Gastroesophageal sphincter (tissue), 4 donors: ENCODE measurements at regions not wholly inside any gene's neighbourhood (a gene's known extent, or its start where the extent isn't known, plus 50 kb on each side); places are given as distances from the start of the nearest gene placed in this dataset.

Source experiments
- ATAC-seq: fragments of 150-250 bp; one replicate; pipeline ENCODE4 v1.9.1; 2016; ENCODE audit warnings: mild to moderate bottlenecking, moderate library complexity
- H3K27ac ChIP-seq, 4 donors: fragments of 200-600 bp; sonication (generic) in 3 of 4; 1 replicate in 3 of 4; 2 replicates in 1 of 4; pipeline ENCODE4 v1.5.1; 2016 to 2019
- H3K27me3 ChIP-seq: fragments of 200-600 bp; sonication (generic); one replicate; pipeline ENCODE4 v1.5.1; 2019
- H3K36me3 ChIP-seq, 2 donors: fragments of 200-600 bp; sonication (generic); one replicate each; pipeline ENCODE4 v1.5.1; 2019; ENCODE audit warnings: control low read depth in 1 of 2
- H3K4me1 ChIP-seq, 3 donors: fragments of 200-600 bp; sonication (generic); 1 replicate in 2 of 3; 2 replicates in 1 of 3; pipeline ENCODE4 v1.5.1; 2016 to 2019; ENCODE audit warnings: control low read depth in 2 of 3
- H3K4me3 ChIP-seq, 2 donors: fragments of 200-600 bp; sonication (generic); one replicate each; pipeline ENCODE4 v1.5.1; 2019; ENCODE audit warnings: mild to moderate bottlenecking in 1 of 2, moderate library complexity in 1 of 2
- H3K9me3 ChIP-seq, 3 donors: fragments of 200-600 bp; sonication (generic); one replicate each; pipeline ENCODE4 v1.5.1; 2017 to 2019; ENCODE audit warnings: control low read depth in 2 of 3
- CTCF ChIP-seq, 4 experiments: fragments of 200-600 bp in 2 of 4; fragments of 450-650 bp in 2 of 4; sonication (generic) in 1 of 4; IDR thresholded peaks; one replicate each; pipeline ENCODE4 v1.5.1; 2017 to 2019; ENCODE audit warnings: antibody characterized with exemption in 4 of 4, mild to moderate bottlenecking in 2 of 4, moderate library complexity in 2 of 4
- EP300 ChIP-seq: sonication (generic); formaldehyde crosslinking; IDR thresholded peaks from one replicate; pipeline ENCODE4 v1.6.1; 2017; ENCODE audit warnings: antibody characterized with exemption, mild to moderate bottlenecking
- POLR2A ChIP-seq, 2 donors: fragments of 450-650 bp; IDR thresholded peaks; one replicate each; pipeline ENCODE4 v1.6.1; 2017; ENCODE audit warnings: antibody characterized with exemption in 2 of 2, mild to moderate bottlenecking in 2 of 2, moderate library complexity in 1 of 2
- POLR2AphosphoS5 ChIP-seq: sonication (generic); formaldehyde crosslinking; IDR thresholded peaks from one replicate; pipeline ENCODE4 v1.6.1; 2017; ENCODE audit warnings: antibody characterized with exemption
- WGBS, 2 donors: methylation state at CpG; one replicate each; pipeline ENCODE4 v1.1.5; 2018; ENCODE audit warnings: low coverage in 1 of 2; 5-methylcytosine and 5-hydroxymethylcytosine counted together

DNA sequence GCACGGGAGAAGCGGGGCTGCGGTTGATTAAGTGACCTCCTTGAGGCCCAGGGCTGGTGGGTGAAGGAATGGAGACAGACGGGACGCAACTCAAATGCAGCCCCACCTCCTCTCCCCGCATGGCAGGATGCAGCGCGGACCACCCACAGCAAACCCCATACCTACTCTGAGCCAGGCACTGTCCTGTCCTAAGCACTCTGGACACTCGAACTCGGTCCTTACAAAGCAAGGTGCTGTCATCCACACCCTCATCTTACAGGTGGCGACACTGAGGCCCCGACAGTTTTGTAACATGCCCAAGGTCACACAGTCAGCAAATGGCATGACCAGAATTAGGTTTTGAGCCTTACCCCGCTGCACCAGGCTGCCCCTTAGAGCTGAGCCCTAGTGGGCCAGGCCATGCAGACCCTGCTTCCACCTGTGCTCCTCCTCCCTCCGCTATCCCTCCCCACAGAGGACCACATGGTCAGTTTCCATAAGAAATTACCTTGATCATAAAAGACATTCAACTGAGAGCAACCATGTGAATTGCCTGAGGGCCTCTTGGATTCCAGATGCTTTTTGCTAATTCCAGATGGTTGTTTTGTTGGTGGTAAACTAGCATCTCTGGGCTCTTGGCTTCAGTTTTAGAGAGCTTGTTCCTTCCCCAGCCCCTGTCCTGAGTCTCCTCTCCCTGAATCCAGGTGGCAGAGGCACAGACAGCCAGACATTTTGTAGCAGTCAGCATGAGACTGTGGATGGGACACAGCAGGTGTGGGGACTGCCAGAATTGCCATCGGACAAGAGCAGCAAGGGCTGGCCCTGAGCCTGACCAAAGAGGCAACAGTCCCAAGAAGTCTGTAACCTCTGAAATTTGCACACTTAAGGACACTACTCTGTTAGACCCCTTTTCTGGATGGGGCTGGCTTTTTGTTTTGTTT, 171.9 kb upstream of the PMEPA1 start:
- no peak for ATAC-seq
- Histone ChIP-seq H3K27ac (no peak overlapping the region), H3K36me3 (no peaks in the 10 kb centered on the region), H3K9me3 (no peaks in the 10 kb centered on the region), H3K4me3 (no peak overlapping the region), H3K4me1 (peaks cover 0 to 11% (median 3%) of the 10 kb centered on the region in 3 donors), H3K27me3 (peaks cover 12% of the 10 kb centered on the region)
- TF ChIP-seq CTCF (IDR thresholded peaks at IDR 0.05) (no peak), EP300 (no peak), POLR2AphosphoS5 (no peak)
- WGBS, 2 donors = 96% methylated on average over 3 to 7 of the region's 15 CpGs

GRCh38 chr20:57880571-57880892, 170.7 kb upstream of the PMEPA1 start:
- H3K27me3 ChIP-seq = peaks cover 12% of the 10 kb centered on the region
- peak; percentile 10 for ATAC-seq
- H3K36me3 ChIP-seq = no peaks in the 10 kb centered on the region
- peak overlapping the region in 2 of 4 donors; percentile 57 to 60 for H3K27ac ChIP-seq
- H3K9me3 ChIP-seq = no peaks in the 10 kb centered on the region
- no peak overlapping the region for H3K4me3 ChIP-seq
- TF ChIP-seq EP300 (no peak), POLR2A (IDR thresholded peaks at IDR 0.05) (no peak), POLR2AphosphoS5 (no peak), CTCF (IDR thresholded peaks at IDR 0.05) (no peak)
- H3K4me1 ChIP-seq = peaks cover 0 to 11% (median 3%) of the 10 kb centered on the region in 3 donors

DNA sequence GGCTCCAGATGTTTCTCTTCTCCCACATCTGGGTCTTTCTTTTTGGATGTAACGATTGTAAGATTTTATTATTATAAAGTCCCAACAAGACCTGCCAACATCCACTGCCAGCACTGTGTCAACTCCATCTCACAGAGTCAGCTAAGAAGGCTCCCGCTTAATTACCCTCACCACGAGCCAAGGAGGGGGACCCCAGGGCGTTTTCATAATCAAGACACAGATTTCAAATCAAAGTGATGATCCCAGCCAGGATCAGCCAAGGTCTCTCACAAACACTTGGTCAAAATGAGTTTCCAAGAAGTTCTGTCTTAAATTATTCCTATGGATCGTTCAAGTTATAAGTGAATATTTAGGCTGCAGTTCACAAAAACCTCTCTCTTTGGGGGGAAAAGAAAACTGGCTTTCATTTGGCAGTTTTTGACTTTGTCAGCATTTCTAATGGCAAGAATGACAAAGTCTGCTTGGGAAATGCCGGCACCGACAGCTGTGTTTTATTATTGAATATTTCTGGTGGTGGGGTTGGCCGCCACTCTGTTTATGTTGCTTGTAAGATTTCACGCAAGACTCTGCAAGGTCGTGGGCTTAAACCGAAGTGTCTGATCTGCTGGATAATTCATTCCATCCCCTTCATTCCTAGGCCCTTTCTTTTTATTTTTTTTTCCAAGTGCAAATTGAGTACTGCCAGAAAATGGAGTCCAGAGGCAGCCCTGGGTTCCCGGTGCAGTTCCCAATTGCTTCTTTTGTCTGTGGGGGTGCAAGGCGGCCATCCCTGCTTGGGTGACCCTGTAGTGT, 170.2 kb upstream of the PMEPA1 start:
- Histone ChIP-seq H3K9me3 (no peaks in the 10 kb centered on the region), H3K27me3 (peaks cover 12% of the 10 kb centered on the region), H3K36me3 (no peaks in the 10 kb centered on the region), H3K4me3 (no peak overlapping the region), H3K27ac (peak overlapping the region in 3 of 4 donors; percentile 46 to 60 (median 57)), H3K4me1 (peaks cover 0 to 11% (median 3%) of the 10 kb centered on the region in 3 donors)
- peak; percentile 53 for ATAC-seq
- TF ChIP-seq CTCF (IDR thresholded peaks at IDR 0.05) (no peak), EP300 (no peak), POLR2A (IDR thresholded peaks at IDR 0.05) (no peak), POLR2AphosphoS5 (no peak)
- 28 to 41% methylated on average over 11 to 12 of the region's 13 CpGs for WGBS, 2 donors

DNA sequence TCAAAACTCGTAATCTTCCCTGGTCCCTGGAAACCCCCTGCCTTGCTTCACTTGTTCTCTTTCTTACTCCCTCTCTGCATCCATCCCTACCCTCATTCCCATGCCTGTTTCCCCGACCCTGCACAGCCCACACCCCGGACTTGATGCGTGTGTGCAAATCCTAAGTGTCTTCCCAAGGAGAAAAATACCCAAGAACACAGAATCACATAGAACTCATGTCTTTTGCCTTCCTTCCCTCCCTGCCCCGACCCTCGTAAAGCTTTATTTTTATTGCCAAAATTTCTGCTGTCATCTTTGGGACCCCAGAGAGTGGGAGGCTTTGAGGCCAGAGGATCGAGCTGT, 169.6 kb upstream of the PMEPA1 start:
- TF ChIP-seq POLR2A (IDR thresholded peaks at IDR 0.05) (no peak), POLR2AphosphoS5 (no peak), EP300 (no peak), CTCF (IDR thresholded peaks at IDR 0.05) (no peak)
- ATAC-seq = no peak
- peaks cover 12% of the 10 kb centered on the region for H3K27me3 ChIP-seq
- peak overlapping the region in 3 of 4 donors; percentile 46 to 60 (median 57) for H3K27ac ChIP-seq
- 38 to 40% methylated on average over 7 of the region's 7 CpGs for WGBS, 2 donors
- H3K4me3 ChIP-seq = no peak overlapping the region
- H3K4me1 ChIP-seq = peaks cover 0 to 11% (median 3%) of the 10 kb centered on the region in 3 donors
- H3K9me3 ChIP-seq = no peaks in the 10 kb centered on the region
- no peaks in the 10 kb centered on the region for H3K36me3 ChIP-seq
